Motor neuron (in vitro differentiated cells): ENCODE measurements at regions not wholly inside any gene's neighbourhood (a gene's known extent, or its start where the extent isn't known, plus 50 kb on each side); places are given as distances from the start of the nearest gene placed in this dataset.

Experiments
- ATAC-seq, 8 experiments: fragments of 200-7000 bp; cut with Tn5 transposase; replicated peaks in 6 of 8; 2 replicates each; pipeline ENCODE4 v1.8.0; 2021; ENCODE audit warnings: mild to moderate bottlenecking in 8 of 8, moderate library complexity in 8 of 8
- H3K27ac ChIP-seq, 2 donors: fragments of 250-450 bp; sonication (Bioruptor Pico); 2 replicates each; pipeline ENCODE4 v1.9.0; 2021; ENCODE audit warnings: antibody characterized with exemption in 2 of 2, mild to moderate bottlenecking in 2 of 2, moderate library complexity in 1 of 2
- H3K4me1 ChIP-seq, 2 donors: fragments of 250-450 bp; sonication (Bioruptor Pico); replicated peaks in 1 of 2; 2 replicates each; pipeline ENCODE4 v1.6.1; 2021; ENCODE audit warnings: antibody characterized with exemption in 2 of 2, mild to moderate bottlenecking in 2 of 2, moderate library complexity in 1 of 2
- H3K4me3 ChIP-seq, 5 donors: fragments of 250-450 bp; sonication (Bioruptor Pico); 2 replicates each; pipeline ENCODE4 v1.9.0; 2021; ENCODE audit warnings: antibody characterized with exemption in 5 of 5, mild to moderate bottlenecking in 5 of 5, moderate library complexity in 4 of 5
- WGBS, 10 experiments: fragments of 450-650 bp; shearing (Covaris generic); methylation state at CpG; one replicate each; pipeline ENCODE4 v1.0.0; 2022; 5-methylcytosine and 5-hydroxymethylcytosine counted together
- in situ Hi-C, 9 experiments: fragments of 400-800 bp; cut with MboI; loops; one replicate each; pipeline ENCODE4 v1.15.0; 2021; ENCODE audit warnings: low sequenced_read_pairs in 9 of 9, low pct_unique_long_range_greater_than_20kb in 2 of 9; ENCODE audit not compliant: unreplicated experiment in 9 of 9

GRCh38 chr7:121810831-121811672, 61.9 kb upstream of the PTPRZ1 start:
- peak in 2 of 8 experiments; percentile 65 to 74 for ATAC-seq
- in situ Hi-C loops: no loop called here
- Histone ChIP-seq H3K4me1 (no peaks in the 10 kb centered on the region), H3K27ac (no peak overlapping the region), H3K4me3 (no peak overlapping the region)
- WGBS, 10 experiments: 4 to 100% (median 53%) methylated on average over 1 to 5 of the region's 5 CpGs; no CpG with 5 or more reads in 2 of the 10 experiments

DNA sequence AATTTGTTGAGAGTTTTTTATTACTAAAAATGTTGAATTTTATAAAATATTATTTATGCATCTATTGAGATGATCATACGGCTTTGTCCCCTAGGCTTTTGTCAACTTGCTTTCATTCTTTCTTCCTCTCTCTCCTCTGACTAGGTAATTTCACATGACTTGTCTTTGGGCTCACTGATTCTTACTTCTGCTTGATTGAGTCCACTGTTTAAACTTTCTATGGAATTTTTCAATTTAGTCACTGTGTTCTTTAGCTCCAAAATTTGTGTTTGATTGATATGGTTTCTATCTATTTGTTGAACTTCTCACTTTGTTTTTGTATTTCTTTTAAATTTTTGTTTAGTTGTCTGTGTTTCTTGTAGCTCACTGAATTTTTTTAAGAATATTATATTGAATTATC, 65.9 kb upstream of the PTPRZ1 start:
- in situ Hi-C loops: no loop called here
- WGBS, 10 experiments: 18 to 100% (median 83%) methylated on average over 1 of the region's 1 CpG; no CpG with 5 or more reads in 2 of the 10 experiments
- H3K27ac ChIP-seq: no peak overlapping the region
- ATAC-seq: no peak
- peaks cover 0 to 10% of the 10 kb centered on the region in 2 donors for H3K4me1 ChIP-seq
- no peak overlapping the region for H3K4me3 ChIP-seq

DNA sequence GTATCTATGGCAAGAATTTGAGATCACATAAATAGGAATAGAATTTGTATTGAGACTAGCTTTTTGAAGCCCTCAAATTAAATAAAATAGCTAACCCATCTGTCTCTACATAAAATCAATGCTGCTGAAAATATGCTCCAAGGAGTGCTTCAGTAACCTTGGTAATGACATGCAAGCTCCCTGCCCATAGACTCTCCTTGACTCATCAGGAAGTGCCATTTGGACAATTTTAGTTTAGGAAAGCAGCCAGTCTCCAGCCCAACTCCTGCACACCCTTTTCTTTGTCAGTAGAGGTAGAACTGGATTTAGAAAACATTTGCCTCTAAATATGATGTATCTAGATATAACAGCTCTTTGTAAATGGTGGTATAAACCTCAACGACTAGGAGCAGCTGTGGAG, 69.9 kb upstream of the PTPRZ1 start:
- Histone ChIP-seq H3K27ac (no peak overlapping the region), H3K4me1 (peaks cover 14 to 30% of the 10 kb centered on the region in 2 donors), H3K4me3 (no peak overlapping the region)
- ATAC-seq: peak in 2 of 8 experiments; percentile 63 to 74
- WGBS, 10 experiments: 0 to 100% (median 70%) methylated on average over 1 of the region's 1 CpG; no CpG with 5 or more reads in 2 of the 10 experiments
- in situ Hi-C loops: no loop called here

DNA sequence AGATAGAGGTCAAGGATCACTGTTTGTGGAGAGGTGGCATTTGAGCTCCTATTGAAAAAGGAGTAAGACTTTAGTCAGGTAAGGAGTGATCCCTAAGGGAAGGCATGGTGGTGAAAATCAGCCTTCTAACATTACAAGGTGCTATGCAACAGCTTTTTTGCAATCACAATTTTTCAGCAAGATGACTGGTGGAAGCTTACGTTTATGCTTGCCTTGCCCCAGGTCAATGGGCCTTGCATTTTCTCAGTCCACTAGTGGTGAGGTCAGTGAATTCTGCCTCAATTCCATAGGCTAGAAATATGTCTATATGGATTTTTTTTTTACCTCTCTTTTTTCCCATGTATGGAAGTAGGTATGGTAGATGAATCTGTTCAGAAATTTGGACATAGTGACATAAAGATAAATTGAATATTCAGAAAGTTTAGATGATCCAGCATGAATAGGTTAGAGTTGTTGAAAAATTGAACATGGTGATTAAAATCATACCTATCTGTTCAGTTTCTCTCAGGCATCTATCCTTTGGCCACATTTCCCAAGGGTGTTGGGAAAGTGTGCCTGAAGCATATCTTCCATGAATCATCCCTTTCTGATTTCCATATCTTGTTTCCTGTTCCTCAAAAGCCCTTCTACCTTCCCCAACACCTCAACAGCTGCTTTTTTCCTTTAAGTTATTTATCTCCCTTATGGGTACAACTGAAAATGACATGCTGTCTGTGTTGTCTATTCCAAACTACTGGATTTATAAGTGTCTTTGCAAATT, 71.9 kb upstream of the PTPRZ1 start:
- in situ Hi-C loops: no loop called here
- Histone ChIP-seq H3K27ac (no peak overlapping the region), H3K4me1 (peaks cover 28 to 49% of the 10 kb centered on the region in 2 donors), H3K4me3 (no peak overlapping the region)
- no peak for ATAC-seq
- 14 to 100% (median 84%) methylated on average over 1 of the region's 1 CpG; no CpG with 5 or more reads in 2 of the 10 experiments for WGBS, 10 experiments

DNA sequence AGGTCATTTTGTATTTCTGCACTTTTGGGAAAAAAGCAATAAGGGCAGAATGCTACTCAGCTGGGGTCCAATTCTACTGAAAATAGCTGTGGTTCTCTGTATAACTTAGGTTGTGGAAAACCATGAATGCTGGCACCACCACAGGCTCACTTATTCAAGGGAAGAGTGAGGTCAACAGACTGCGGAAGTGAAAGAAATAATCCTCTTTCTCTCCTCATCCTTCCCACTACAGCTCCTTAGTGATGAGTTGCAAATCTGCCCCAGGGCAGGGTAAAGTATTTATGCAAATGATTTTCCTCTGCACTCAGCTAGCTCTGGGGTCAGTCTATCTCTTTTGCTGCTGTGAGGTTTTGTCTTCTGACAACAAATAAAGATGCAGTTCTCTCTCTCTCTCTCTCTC, 74.1 kb upstream of the PTPRZ1 start:
- 0 to 100% (median 16%) methylated on average over 1 of the region's 1 CpG; no CpG with 5 or more reads in 4 of the 10 experiments for WGBS, 10 experiments
- in situ Hi-C loops: no loop called here
- peak; percentile 65 to 93 (median 71) for ATAC-seq
- H3K4me3 ChIP-seq: no peak overlapping the region
- peak overlapping the region; percentile 82 to 87 for H3K27ac ChIP-seq
- peaks cover 39 to 56% of the 10 kb centered on the region in 2 donors for H3K4me1 ChIP-seq

DNA sequence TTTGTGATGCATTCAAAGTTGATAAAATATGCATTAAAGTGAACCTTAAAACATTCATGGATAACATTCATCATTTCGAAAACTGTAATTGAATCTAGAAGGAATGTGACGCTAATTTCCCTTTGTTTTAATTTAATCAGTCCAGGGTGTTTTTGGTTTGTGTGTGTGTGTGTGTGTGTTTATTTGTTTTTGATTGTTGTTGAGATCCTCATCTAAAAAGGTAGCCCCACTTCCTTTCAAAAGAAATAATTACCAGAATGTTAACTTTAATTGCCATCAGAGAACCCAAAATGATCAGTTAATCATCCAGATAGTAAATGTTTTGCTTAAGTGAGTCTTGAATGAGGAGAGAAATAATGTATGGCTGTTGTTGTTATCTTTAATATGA, 74.5 kb upstream of the PTPRZ1 start:
- peak overlapping the region; percentile 82 to 87 for H3K27ac ChIP-seq
- no peak for ATAC-seq
- 14 to 80% (median 23%) methylated on average over 2 of the region's 2 CpGs; no CpG with 5 or more reads in 3 of the 10 experiments for WGBS, 10 experiments
- no peak overlapping the region for H3K4me3 ChIP-seq
- in situ Hi-C loops: no loop called here
- H3K4me1 ChIP-seq: peaks cover 39 to 56% of the 10 kb centered on the region in 2 donors

GRCh38 chr7:121797657-121798452, 75.1 kb upstream of the PTPRZ1 start:
- ATAC-seq: peak; percentile 38 to 90 (median 88)
- WGBS, 10 experiments: 0 to 91% (median 6%) methylated on average over 1 to 6 of the region's 6 CpGs
- Histone ChIP-seq H3K4me1 (peaks cover 39 to 50% of the 10 kb centered on the region in 2 donors), H3K4me3 (peak overlapping the region in 2 of 5 donors; percentile 1 to 6), H3K27ac (peak overlapping the region; percentile 82 to 87)
- in situ Hi-C loops: no loop called here

- in situ Hi-C loops: no loop called here
- Histone ChIP-seq H3K4me3 (no peak overlapping the region), H3K4me1 (peaks cover 39 to 46% of the 10 kb centered on the region in 2 donors), H3K27ac (peak overlapping the region; percentile 82 to 87)
- 20 to 73% (median 41%) methylated on average over 1 to 7 of the region's 7 CpGs; no CpG with 5 or more reads in 1 of the 10 experiments for WGBS, 10 experiments
- peak in 5 of 8 experiments; percentile 0 to 33 (median 8) for ATAC-seq
These were observed 75.9 kb upstream of the PTPRZ1 start for GRCh38 chr7:121796936-121797656.

- Histone ChIP-seq H3K4me1 (peaks cover 39 to 46% of the 10 kb centered on the region in 2 donors), H3K4me3 (no peak overlapping the region), H3K27ac (peak overlapping the region; percentile 82 to 87)
- WGBS, 10 experiments: 30 to 100% (median 92%) methylated on average over 2 to 4 of the region's 4 CpGs; no CpG with 5 or more reads in 1 of the 10 experiments
- in situ Hi-C loops: no loop called here
- ATAC-seq: no peak
These were observed 76.6 kb upstream of the PTPRZ1 start for GRCh38 chr7:121796381-121796780.

GRCh38 chr7:121795736-121796135, 77.2 kb upstream of the PTPRZ1 start:
- WGBS, 10 experiments: 17 to 100% (median 94%) methylated on average over 1 to 2 of the region's 2 CpGs
- no peak for ATAC-seq
- in situ Hi-C loops: no loop called here
- H3K27ac ChIP-seq: peak overlapping the region; percentile 5 to 15
- no peak overlapping the region for H3K4me3 ChIP-seq
- peaks cover 39 to 46% of the 10 kb centered on the region in 2 donors for H3K4me1 ChIP-seq

DNA sequence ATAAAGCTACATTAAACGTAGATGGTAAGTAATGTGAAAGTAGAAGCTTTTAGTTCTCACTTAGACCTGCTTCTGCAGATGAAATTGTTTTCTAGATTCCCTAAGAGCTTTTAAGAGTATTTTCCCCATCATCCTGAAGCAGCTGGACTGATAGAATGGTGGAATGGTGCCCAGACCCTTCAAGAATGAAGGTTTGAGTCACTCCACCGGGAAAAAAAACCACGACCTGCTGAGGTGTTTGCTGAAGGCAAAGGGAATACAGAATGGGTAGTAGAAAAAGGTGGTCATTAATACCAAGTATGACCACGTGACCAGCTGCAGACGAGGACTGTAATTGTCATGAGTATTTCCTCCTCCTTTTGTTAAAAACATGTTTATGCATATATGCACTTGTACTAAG, 79.2 kb upstream of the PTPRZ1 start:
- Histone ChIP-seq H3K4me1 (peaks cover 28 to 33% of the 10 kb centered on the region in 2 donors), H3K27ac (no peak overlapping the region), H3K4me3 (no peak overlapping the region)
- 16 to 94% (median 81%) methylated on average over 1 to 5 of the region's 5 CpGs for WGBS, 10 experiments
- in situ Hi-C loops: no loop called here
- no peak for ATAC-seq

DNA sequence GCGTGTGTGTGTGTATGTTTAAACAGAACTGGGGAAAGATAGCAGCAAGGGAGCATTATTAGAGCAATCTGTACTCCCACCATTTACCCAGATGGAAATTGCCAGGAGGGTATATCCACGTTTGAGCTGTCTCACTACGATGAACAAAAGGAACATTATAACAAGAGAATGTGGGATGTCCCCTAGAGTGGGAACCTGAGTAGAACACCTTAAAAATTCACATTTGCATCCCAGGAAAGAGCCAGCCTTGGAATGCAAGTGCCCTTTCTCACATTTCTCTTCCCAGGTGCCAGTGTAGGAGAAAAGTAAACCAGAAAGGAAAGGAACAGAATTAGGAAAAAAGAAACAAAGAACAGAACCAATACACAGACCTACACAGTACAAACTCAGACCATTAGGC, 95.3 kb upstream of the PTPRZ1 start:
- in situ Hi-C loops: no loop called here
- 0 to 100% (median 67%) methylated on average over 1 to 2 of the region's 3 CpGs; no CpG with 5 or more reads in 3 of the 10 experiments for WGBS, 10 experiments
- Histone ChIP-seq H3K4me1 (no peaks in the 10 kb centered on the region), H3K27ac (no peak overlapping the region), H3K4me3 (no peak overlapping the region)
- no peak for ATAC-seq
